ENCODE measurements at regions not wholly inside any gene's neighbourhood (a gene's known extent, or its start where the extent isn't known, plus 50 kb on each side); places are given as distances from the start of the nearest gene placed in this dataset.

GRCh38 chr13:85445534-85445933 is 353.7 kb downstream of the SLITRK6 start:
- H3K4me3 ChIP-seq (ENCODE audit: low read depth, low read length): no peak overlapping the region
- no peak for DNase-seq (ENCODE audit: low read depth)
- TF ChIP-seq CTCF (IDR thresholded peaks at IDR 0.05; ENCODE audit: insufficient read depth, low read depth, low read length, missing control alignments): no peak

DNA sequence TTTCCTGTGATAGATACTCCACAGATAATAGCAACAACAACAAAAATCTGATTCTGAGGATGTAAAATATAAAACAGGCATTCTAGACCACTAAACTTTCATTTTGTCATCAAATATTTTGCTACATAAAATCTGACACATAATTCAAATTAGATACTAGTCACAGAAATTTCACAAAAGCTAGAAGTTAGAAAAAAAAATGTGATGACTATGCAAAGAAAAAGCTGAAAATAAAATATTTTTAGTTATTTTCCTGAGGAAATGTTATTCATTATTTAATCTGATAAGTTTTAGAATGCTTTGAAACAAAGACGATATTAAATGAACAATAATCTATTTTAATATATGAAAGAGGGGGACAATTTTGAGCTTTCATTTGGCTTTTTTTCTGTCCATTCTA is 357.2 kb downstream of the SLITRK6 start:
- H3K4me3 ChIP-seq (ENCODE audit: low read depth, low read length): no peak overlapping the region
- no peak for TF ChIP-seq CTCF (IDR thresholded peaks at IDR 0.05; ENCODE audit: insufficient read depth, low read depth, low read length, missing control alignments)
- no peak for DNase-seq (ENCODE audit: low read depth)

DNA sequence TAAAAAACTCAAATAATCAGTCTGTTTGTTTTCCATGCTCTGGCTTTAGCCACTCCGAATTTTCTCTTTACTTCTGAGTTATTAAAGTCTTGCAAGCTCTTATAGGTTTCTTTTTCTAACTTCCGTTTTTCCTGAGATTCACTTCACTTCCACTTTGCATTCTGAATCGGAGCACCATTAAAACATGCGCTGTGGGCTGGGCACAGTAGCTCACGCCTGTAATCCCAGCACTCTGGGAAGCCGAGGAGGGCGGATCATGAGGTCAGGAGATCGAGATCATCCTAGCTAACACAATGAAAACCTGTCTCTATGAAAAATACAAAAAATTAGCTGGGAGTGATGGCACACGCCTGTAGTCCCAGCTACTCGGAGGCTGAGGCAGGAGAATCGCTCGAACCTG is 357.9 kb downstream of the SLITRK6 start:
- no peak overlapping the region for H3K4me3 ChIP-seq (ENCODE audit: low read depth, low read length)
- no peak for DNase-seq (ENCODE audit: low read depth)

GRCh38 chr13:85436029-85436428 is 363.2 kb downstream of the SLITRK6 start:
- no peak for TF ChIP-seq CTCF (IDR thresholded peaks at IDR 0.05; ENCODE audit: insufficient read depth, low read depth, low read length, missing control alignments)
- no peak overlapping the region for H3K4me3 ChIP-seq (ENCODE audit: low read depth, low read length)
- no peak for DNase-seq (ENCODE audit: low read depth)

More for the DNA sequence above, 357.9 kb downstream of the SLITRK6 start:
- TF ChIP-seq CTCF (IDR thresholded peaks at IDR 0.05; ENCODE audit: insufficient read depth, low read depth, low read length, missing control alignments): no peak

- TF ChIP-seq CTCF (IDR thresholded peaks at IDR 0.05; ENCODE audit: insufficient read depth, low read depth, low read length, missing control alignments): no peak
- no peak for DNase-seq (ENCODE audit: low read depth)
- H3K4me3 ChIP-seq (ENCODE audit: low read depth, low read length): no peak overlapping the region
Measured at GRCh38 chr13:85434927-85435326, 364.3 kb downstream of the SLITRK6 start.

DNA sequence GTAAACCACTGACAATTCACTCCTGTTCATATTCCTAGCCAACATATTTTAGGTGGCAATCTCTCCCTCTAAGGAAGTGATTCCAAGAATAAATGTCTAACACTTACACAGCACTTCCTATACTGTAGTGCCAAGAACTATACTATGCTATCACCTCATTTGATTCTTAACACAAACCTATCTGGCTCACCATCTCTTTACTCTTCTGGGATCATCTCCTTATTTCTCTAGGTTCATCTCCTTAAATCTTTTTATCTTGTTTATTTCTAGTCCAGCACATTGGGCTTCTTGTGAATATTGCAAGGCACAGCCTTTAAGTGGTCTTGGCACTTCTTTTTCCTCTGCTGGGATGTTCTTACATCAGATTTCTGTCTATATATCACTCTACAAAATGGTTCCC is 366.3 kb downstream of the SLITRK6 start:
- no peak for DNase-seq (ENCODE audit: low read depth)
- no peak overlapping the region for H3K4me3 ChIP-seq (ENCODE audit: low read depth, low read length)
- TF ChIP-seq CTCF (IDR thresholded peaks at IDR 0.05; ENCODE audit: insufficient read depth, low read depth, low read length, missing control alignments): no peak

DNA sequence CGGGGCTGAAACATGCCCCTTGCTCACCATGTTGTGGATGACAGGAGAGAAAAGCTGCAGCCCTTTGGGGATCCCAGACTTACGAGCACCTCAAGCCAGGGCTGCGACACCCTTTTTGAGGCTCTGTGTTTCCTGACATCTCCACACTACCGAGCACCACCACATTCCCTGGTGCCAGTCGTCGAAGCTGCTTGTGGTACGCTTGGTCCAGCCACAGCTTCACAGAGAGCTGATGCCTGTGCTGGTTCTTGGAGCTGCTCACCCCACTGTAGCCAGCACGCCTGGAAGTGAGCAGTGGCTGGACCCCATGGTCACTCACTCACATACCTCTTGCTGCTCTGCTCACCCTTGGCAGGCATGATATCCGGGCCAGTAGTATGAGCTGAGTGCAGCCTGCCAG is 367.5 kb downstream of the SLITRK6 start:
- no peak overlapping the region for H3K4me3 ChIP-seq (ENCODE audit: low read depth, low read length)
- TF ChIP-seq CTCF (IDR thresholded peaks at IDR 0.05; ENCODE audit: insufficient read depth, low read depth, low read length, missing control alignments): no peak
- DNase-seq (ENCODE audit: low read depth): no peak

All from GM12865 (cell line).